ENCODE measurements at regions not wholly inside any gene's neighbourhood (a gene's known extent, or its start where the extent isn't known, plus 50 kb on each side); places are given as distances from the start of the nearest gene placed in this dataset.

GRCh38 chr9:90300611-90301276, 341.9 kb downstream of the DIRAS2 start:
- TF ChIP-seq CTCF (IDR thresholded peaks at IDR 0.05) = no peak
- no peak overlapping the region for H3K27ac ChIP-seq
- no peaks in the 10 kb centered on the region for H3K9me3 ChIP-seq
- peaks cover 37% of the 10 kb centered on the region for H3K27me3 ChIP-seq
- no peaks in the 10 kb centered on the region for H3K4me1 ChIP-seq (ENCODE audit: control insufficient read depth in 1 of 2, insufficient read depth in 1 of 2, low read depth in 1 of 2, low read length in 1 of 2)
- H3K36me3 ChIP-seq = no peaks in the 10 kb centered on the region
- no peak overlapping the region for H3K4me3 ChIP-seq (ENCODE audit: low read depth in 1 of 2, low read length in 1 of 2)

GRCh38 chr9:90301277-90301653, 341.4 kb downstream of the DIRAS2 start:
- TF ChIP-seq CTCF (IDR thresholded peaks at IDR 0.05) = no peak
- H3K36me3 ChIP-seq = no peaks in the 10 kb centered on the region
- no peaks in the 10 kb centered on the region for H3K4me1 ChIP-seq (ENCODE audit: control insufficient read depth in 1 of 2, insufficient read depth in 1 of 2, low read depth in 1 of 2, low read length in 1 of 2)
- no peak overlapping the region for H3K27ac ChIP-seq
- H3K4me3 ChIP-seq (ENCODE audit: low read depth in 1 of 2, low read length in 1 of 2) = no peak overlapping the region
- no peaks in the 10 kb centered on the region for H3K9me3 ChIP-seq
- H3K27me3 ChIP-seq = peaks cover 32% of the 10 kb centered on the region

GRCh38 chr9:90303655-90304054, 339.0 kb downstream of the DIRAS2 start:
- Histone ChIP-seq H3K4me3 (ENCODE audit: low read depth in 1 of 2, low read length in 1 of 2) (no peak overlapping the region), H3K27me3 (peaks cover 15% of the 10 kb centered on the region), H3K9me3 (no peaks in the 10 kb centered on the region), H3K27ac (no peak overlapping the region), H3K4me1 (ENCODE audit: control insufficient read depth in 1 of 2, insufficient read depth in 1 of 2, low read depth in 1 of 2, low read length in 1 of 2) (no peaks in the 10 kb centered on the region), H3K36me3 (no peaks in the 10 kb centered on the region)
- TF ChIP-seq CTCF (IDR thresholded peaks at IDR 0.05) = no peak

- TF ChIP-seq CTCF (IDR thresholded peaks at IDR 0.05) = no peak
- Histone ChIP-seq H3K27ac (no peak overlapping the region), H3K4me3 (ENCODE audit: low read depth in 1 of 2, low read length in 1 of 2) (no peak overlapping the region), H3K9me3 (no peaks in the 10 kb centered on the region), H3K27me3 (no peaks in the 10 kb centered on the region), H3K36me3 (no peaks in the 10 kb centered on the region), H3K4me1 (ENCODE audit: control insufficient read depth in 1 of 2, insufficient read depth in 1 of 2, low read depth in 1 of 2, low read length in 1 of 2) (no peaks in the 10 kb centered on the region)
Observed at GRCh38 chr9:90306158-90306557, 336.5 kb downstream of the DIRAS2 start.

- Histone ChIP-seq H3K27me3 (no peaks in the 10 kb centered on the region), H3K27ac (no peak overlapping the region), H3K4me3 (ENCODE audit: low read depth in 1 of 2, low read length in 1 of 2) (no peak overlapping the region), H3K4me1 (ENCODE audit: control insufficient read depth in 1 of 2, insufficient read depth in 1 of 2, low read depth in 1 of 2, low read length in 1 of 2) (no peaks in the 10 kb centered on the region), H3K9me3 (no peaks in the 10 kb centered on the region), H3K36me3 (no peaks in the 10 kb centered on the region)
- no peak for TF ChIP-seq CTCF (IDR thresholded peaks at IDR 0.05)
Observed at GRCh38 chr9:90307167-90307833, 335.3 kb downstream of the DIRAS2 start.

All from neutrophil (primary cell).